ENCODE measurements at regions not wholly inside any gene's neighbourhood (a gene's known extent, or its start where the extent isn't known, plus 50 kb on each side); places are given as distances from the start of the nearest gene placed in this dataset.

- H3K9me3 ChIP-seq (ENCODE audit: low read length), result no peaks in the 10 kb centered on the region
- no peaks in the 10 kb centered on the region for H3K9me2 ChIP-seq (ENCODE audit: insufficient read depth, low read length)
- POLR2A ChIA-PET, result no interaction called here
- no peak for TF ChIP-seq CTCF (conservative IDR thresholded peaks at IDR 0.05; ENCODE audit: low read length)
- no peak overlapping the region for H3K27ac ChIP-seq (ENCODE audit: low read depth, low read length, poor library complexity, severe bottlenecking)
- no peak overlapping the region for H3K4me3 ChIP-seq (ENCODE audit: low read depth, low read length, poor library complexity, severe bottlenecking)
- H2AFZ ChIP-seq (ENCODE audit: low read length), result no peak overlapping the region
- CTCF ChIA-PET (ENCODE audit: unreplicated experiment), result no interaction called here
- no peak overlapping the region for H3K4me2 ChIP-seq (ENCODE audit: low read length)
- H3K36me3 ChIP-seq (ENCODE audit: insufficient read depth, low read length), result no peaks in the 10 kb centered on the region
- H3K79me2 ChIP-seq (ENCODE audit: insufficient read depth, low read depth, low read length), result no peaks in the 10 kb centered on the region
- H3K4me1 ChIP-seq (ENCODE audit: insufficient read depth, low read length, poor library complexity, severe bottlenecking), result no peaks in the 10 kb centered on the region
- no peaks in the 10 kb centered on the region for H4K20me1 ChIP-seq (ENCODE audit: insufficient read depth, low read length)
- BruUV-seq (replicated peaks), result no TSS peak
- no peak for DNase-seq (ENCODE audit: low spot score)
- intact Hi-C loops (cut with micrococcal nuclease; ENCODE audit: unreplicated experiment), result no loop called here
These were observed 401.3 kb downstream of the MTRR start for GRCh38 chr5:8270246-8270645.

- Histone ChIP-seq H3K9me3 (ENCODE audit: low read length) (no peaks in the 10 kb centered on the region), H3K36me3 (ENCODE audit: insufficient read depth, low read length) (no peaks in the 10 kb centered on the region), H3K79me2 (ENCODE audit: insufficient read depth, low read depth, low read length) (no peaks in the 10 kb centered on the region), H2AFZ (ENCODE audit: low read length) (no peak overlapping the region), H3K4me2 (ENCODE audit: low read length) (no peak overlapping the region), H3K27ac (ENCODE audit: low read depth, low read length, poor library complexity, severe bottlenecking) (no peak overlapping the region), H3K4me3 (ENCODE audit: low read depth, low read length, poor library complexity, severe bottlenecking) (no peak overlapping the region), H3K4me1 (ENCODE audit: insufficient read depth, low read length, poor library complexity, severe bottlenecking) (no peaks in the 10 kb centered on the region), H4K20me1 (ENCODE audit: insufficient read depth, low read length) (no peaks in the 10 kb centered on the region), H3K9me2 (ENCODE audit: insufficient read depth, low read length) (no peaks in the 10 kb centered on the region)
- intact Hi-C loops (cut with micrococcal nuclease; ENCODE audit: unreplicated experiment), result no loop called here
- DNase-seq (ENCODE audit: low spot score), result no peak
- ChIA-PET POLR2A (interaction anchor here (0.6 kb wide), 1 partner anchor 114 kb away, joined by 6 read pairs; no protein-coding TSS in a partner anchor), CTCF (ENCODE audit: unreplicated experiment) (no interaction called here)
- TF ChIP-seq CTCF (conservative IDR thresholded peaks at IDR 0.05; ENCODE audit: low read length) (no peak), EZH2phosphoT487 (IDR thresholded peaks at IDR 0.05; ENCODE audit: borderline replicate concordance, low read depth, low read length) (no peak)
- no TSS peak for BruUV-seq (replicated peaks)
These were observed 411.9 kb downstream of the MTRR start for GRCh38 chr5:8280711-8281363.

DNA sequence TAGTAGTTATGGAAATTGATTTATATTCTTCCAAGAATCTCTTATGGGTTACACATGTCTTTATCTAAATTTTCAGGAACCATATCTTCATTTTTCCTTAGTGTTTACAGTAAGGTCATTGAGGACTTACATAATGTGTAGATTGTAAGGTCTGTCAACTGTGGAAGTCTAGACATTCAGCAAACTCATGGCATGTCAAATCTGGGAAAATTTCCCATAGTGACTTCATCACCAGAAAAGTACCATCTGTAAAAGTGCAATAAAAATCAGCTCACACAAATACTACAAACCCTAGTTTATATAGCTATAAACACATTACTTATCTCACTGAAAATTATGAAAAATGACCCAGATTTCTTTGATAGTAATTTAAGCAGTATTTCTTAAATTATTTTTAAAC lies 419.4 kb downstream of the MTRR start:
- no peaks in the 10 kb centered on the region for H3K4me1 ChIP-seq (ENCODE audit: insufficient read depth, low read length, poor library complexity, severe bottlenecking)
- no peaks in the 10 kb centered on the region for H3K9me2 ChIP-seq (ENCODE audit: insufficient read depth, low read length)
- POLR2A ChIA-PET, result interaction anchor here (0.6 kb wide), 1 partner anchor 21 kb away, joined by 3 read pairs; no protein-coding TSS in a partner anchor
- H3K36me3 ChIP-seq (ENCODE audit: insufficient read depth, low read length), result no peaks in the 10 kb centered on the region
- H2AFZ ChIP-seq (ENCODE audit: low read length), result no peak overlapping the region
- intact Hi-C loops (cut with micrococcal nuclease; ENCODE audit: unreplicated experiment), result no loop called here
- no peaks in the 10 kb centered on the region for H3K79me2 ChIP-seq (ENCODE audit: insufficient read depth, low read depth, low read length)
- H3K9me3 ChIP-seq (ENCODE audit: low read length), result no peaks in the 10 kb centered on the region
- H3K27ac ChIP-seq (ENCODE audit: low read depth, low read length, poor library complexity, severe bottlenecking), result no peak overlapping the region
- BruUV-seq (replicated peaks), result no TSS peak
- no peaks in the 10 kb centered on the region for H4K20me1 ChIP-seq (ENCODE audit: insufficient read depth, low read length)
- no peak for DNase-seq (ENCODE audit: low spot score)
- no peak for TF ChIP-seq CTCF (conservative IDR thresholded peaks at IDR 0.05; ENCODE audit: low read length)
- no peak for TF ChIP-seq EZH2phosphoT487 (IDR thresholded peaks at IDR 0.05; ENCODE audit: borderline replicate concordance, low read depth, low read length)
- CTCF ChIA-PET (ENCODE audit: unreplicated experiment), result no interaction called here
- no peak overlapping the region for H3K4me3 ChIP-seq (ENCODE audit: low read depth, low read length, poor library complexity, severe bottlenecking)
- H3K4me2 ChIP-seq (ENCODE audit: low read length), result no peak overlapping the region
